ENCODE measurements at regions not wholly inside any gene's neighbourhood (a gene's known extent, or its start where the extent isn't known, plus 50 kb on each side); places are given as distances from the start of the nearest gene placed in this dataset.

DNA sequence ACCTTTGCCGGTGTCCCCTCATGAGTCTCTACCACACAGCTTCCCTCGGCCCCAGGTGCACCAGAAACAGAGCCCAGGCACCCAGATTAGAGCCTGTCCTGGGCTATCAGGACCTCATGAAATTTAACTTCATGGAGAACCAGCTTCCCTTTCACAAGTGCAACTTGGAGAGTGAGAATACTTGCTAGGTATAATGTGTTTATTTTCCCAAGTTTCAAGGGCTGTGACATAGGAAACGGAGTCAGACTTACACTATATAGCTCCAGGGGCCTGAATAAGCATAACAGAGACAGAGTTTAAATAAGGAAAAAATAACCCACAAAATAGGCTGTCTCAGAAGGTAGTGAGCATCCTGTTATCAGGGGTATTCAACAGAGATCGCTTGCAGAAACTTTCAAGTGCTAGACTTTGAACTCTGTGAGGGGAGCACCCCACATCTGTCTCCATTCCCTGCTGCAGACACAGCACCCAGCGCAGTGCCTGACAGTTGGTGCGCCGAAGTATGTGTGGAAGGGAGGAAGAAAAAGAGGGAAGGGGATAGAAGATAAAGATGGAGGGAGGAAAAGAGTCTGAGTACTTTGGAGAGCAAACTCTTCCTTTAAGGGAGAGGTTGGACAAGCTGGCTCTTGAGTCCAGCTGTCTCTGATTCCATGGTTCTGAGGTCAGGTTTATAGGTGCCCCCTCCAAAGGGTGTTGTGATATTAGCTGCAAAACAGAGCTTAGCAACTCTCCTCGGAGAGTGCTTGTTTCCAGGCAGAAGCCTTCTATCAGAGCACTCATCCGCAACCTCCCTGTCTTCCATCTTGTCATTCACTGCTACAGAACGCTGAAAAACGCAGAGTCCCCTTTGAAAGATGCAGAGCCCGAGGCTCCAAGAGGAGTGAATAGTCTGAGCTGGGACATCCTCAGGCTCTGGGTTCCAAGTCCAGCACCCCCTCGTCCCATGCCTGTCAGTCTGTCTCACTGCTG is 84.8 kb downstream of the CPN2 start:
- no peak for DNase-seq (ENCODE audit: low spot score)

DNA sequence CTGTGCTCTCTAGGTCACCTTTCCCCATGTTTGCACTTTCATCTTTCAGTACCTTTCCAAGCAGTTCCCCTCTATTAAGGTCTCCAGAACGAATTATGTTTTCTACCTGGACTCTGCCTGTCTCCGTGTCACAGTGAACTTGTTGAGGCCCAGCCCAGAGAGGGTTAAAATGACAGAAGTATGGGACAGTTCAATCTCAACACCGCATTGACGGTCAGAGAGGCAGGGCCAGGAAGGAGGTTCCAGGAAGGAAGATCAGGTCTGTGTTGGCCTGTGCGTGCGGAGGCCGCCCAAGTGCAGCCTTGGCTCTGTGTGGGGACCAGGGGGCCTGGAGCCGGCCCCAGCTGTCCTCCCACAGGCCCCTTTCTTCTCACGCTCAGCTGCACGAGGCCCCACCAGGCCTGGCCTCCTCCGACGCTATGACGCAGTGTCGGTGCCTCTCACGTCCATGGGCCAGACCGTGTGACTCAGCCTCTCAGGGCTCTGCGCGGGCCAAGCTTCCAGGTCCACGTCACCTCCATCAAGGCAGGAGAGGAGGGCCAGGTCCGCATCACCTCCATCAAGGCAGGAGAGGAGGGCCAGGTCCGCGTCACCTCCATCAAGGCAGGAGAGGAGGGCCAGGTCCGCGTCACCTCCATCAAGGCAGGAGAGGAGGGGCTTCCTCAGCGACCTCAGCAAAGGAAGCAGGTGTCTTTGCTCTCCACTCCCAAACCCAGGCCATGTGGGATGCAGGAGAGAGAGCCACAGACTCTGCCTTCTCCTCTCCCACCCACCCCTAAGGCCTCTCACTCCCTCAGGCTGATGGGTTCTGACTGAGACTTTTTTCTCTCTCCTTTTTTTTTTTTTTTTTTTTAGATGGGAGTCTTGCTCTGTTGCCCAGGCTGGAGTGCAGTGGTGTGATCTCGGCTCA is 83.1 kb downstream of the CPN2 start:
- DNase-seq (ENCODE audit: low spot score), result no peak

DNA sequence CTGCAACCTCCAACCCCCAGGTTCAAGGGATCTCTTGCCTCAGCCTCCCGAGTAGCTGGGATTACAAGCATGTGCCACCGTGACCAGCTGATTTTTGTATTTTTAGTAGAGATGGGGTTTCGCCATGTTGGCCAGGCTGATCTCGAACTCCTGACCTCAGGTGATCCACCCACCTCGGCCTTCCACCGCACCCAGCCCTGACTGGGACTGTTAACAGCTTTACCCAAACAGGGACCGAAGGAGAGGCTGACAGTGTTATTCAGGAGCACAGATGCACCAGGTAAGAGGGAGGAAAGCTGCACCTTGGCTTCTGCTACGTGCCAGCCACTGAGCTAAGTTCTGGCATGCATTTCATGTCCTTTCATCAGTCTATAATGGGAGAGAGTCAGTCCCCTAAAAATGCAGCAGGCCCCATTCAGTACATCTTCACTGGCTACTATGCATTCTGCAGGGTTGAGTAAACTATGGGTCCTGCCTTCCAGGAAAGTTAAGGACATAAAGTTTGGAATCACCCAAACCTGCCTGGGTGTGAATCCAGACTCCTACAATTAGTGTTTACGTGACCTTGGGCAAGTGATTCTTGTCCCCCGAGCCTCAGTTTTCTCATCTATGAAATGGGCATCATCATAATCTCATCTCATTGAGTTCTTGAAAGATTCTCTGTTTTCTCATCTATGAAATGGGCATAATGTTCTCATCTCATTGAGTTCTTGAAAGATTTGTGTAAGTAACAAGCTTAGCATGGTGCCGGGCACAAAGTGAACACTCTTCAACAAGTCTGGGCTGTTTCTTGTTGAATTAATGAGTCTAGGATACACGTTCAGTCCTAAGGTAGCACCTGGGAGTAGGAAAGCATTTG is 82.2 kb downstream of the CPN2 start:
- no peak for DNase-seq (ENCODE audit: low spot score)

DNA sequence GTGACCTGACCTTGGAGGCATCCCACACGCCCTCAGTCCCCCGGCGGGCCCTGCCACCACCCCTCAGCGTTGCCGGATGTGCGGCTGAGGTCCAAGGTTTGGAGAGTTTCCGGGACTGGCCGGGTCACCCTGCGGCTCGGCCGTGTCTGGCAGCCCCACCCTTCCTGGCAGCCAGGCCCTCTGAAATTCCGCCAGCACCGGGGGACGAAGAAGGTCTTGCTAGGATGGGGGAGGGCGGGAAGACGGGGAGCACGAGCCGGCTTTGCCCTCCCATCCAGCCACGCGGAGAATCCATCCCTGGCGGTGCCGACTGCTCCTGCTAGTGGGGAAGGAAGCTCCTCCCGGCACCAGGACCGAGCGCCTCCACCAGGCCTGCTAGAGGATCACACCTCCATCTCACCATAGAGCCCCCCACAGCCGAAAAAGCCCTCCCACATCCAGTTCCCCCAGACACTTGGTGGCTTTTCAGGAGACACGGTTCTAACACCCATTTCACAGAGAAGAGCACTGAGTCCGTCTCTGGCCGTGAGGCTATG is 81.5 kb downstream of the CPN2 start:
- no peak for DNase-seq (ENCODE audit: low spot score)

DNA sequence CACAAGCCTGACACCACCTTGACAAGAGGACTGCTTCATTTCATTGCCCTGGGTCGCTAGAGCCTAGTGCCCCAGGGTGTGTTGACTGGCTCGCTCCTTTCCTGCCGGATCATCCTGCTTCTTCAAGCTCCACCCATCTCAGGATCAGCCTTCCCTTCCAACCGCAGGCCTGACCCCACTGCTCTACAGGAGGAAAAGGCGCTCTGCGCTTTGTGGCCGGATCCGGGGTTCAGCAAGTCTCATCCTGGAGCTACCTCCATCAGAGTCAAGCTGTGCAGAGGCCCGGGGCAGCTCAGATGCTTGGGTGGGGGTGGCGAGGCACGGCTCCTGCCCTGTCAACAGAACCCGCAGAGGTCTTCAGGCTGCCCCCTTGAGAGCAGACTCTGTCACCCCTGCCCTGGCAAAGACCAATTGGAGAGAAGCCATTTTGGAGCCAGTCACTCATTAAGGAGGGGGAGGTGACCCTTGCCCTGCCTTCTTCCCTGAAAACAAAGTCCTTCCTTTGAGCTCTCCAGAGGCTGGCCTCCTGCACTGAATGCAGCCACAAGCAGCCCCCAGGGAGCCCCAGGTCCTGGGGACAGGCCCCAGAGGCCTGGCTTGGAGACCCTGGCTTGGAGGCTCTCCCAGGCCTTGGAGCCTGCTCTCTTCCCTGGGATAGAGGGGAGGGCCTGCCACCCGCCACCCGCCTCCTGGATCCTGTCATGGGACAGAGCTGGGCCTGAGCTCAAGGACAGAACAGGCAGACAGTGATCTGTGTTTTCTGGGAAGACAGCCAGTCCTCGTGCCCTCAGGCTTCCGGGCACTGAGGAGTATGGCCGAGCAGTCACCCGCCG is 80.3 kb downstream of the CPN2 start:
- peak; percentile 93 for DNase-seq (ENCODE audit: low spot score)

DNA sequence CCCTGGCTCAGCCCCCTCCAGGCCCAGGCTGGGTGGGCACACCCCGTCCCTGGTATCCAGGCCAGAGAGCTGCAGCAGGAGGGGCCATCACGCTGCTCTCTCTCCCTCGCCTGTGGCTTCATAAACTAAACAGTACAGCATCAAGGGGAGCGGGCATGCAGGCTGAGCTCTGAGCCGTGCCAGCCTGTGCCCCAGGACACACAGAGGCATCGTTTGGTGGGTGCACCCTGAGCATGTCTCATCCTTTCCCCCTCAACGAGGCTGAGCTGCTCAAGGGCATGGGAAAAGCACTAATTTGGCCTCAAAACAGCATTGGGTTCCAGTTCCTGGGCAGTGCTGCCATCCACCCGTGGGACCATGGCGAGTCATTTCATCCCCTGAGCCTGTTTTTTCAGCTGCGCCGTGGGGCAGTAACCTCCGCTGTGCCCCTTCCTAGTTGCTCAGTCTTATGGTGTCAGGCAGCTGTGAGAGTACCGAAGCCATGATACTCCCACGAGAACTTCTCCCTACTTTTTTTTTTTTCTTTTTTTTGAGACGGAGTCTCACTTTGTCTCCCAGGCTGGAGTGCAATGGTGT is 79.6 kb downstream of the CPN2 start:
- DNase-seq (ENCODE audit: low spot score), result peak; percentile 55

DNA sequence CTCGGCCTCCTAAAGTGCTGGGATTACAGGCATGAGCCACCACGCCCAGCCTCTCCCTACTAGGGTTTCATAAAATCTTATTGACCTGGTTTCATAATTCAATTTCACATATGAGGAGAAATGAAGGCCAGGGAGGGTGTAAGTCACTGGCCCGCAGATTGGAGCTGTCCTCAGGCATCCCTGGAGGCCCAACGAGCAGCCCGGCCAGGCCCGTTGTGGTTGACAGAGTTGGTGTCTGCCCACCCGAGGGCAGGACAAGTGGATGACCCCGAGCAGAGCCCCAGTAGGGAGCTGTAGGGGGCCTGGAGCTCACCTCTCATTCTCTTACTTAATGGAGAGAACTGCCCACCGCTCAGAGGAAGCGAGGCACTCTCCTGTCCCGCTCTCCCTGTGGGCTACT is 78.9 kb downstream of the CPN2 start:
- DNase-seq (ENCODE audit: low spot score), result no peak

DNA sequence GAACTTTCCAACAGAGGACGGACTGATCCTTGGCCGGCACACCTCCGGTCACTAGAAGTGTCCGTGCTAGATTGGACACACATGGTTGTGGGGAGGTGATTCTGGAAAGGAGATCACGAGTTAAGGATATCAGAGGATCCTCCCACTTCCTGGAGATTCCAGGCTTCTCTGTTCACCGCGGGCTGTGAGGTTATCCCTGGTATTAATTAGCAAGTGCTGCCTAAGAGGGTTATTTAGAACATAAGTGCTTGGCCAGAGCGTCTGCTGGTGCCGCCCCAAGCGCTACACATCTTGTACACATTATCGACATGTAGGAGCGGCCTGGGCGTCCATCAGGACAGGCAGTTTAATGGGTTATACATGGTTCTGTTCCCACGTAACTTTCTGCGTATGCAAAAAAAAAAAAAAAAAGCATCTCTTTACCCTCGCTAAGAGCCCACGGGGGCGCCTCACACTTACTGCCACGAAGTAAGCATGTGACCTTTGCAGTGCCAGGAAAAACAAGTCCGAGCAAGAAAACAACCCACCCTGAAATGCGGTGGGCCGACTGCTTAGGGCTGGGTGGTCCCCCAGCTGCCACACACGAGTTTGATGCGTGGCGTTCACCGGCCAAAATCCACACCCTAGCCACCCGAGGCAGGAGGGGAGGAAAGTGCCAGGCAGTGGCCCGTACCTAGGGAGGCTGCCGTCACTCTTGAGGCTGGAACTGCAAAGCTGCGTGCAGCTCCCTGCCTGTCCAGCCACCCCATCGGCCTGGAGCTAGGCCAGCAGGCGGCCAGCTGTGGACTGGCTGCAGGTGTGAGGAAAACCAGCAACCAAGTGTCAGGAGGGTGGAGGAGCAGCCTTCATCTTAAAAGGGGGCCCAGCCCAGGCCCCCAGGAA is 78.0 kb downstream of the CPN2 start:
- no peak for DNase-seq (ENCODE audit: low spot score)

DNA sequence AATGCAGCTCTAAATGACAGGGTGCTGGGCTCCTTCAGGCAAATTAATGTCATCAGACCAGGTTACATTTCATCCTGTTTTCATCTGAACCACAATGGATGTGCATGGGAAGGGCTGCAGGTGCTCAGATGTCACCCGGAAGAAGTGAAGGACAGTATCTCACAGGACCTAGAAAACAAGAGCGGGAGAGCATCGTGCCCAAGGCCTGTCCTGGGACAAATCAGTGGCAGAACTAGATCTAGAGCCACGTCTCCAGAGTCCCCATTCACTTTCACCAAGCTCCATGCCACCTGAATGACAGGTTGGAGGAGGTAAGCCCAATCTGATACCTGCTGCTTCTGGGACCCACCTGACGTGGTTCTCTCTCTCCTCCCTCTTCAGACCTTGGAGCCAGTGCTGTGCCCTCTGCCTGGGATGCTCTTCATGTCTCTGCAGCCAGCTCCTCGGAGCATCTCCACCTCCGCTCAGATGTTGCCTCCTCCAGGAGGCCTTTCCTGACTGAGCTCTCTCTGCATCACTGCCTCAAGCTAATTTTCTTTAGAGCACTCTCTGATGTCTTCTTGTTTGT is 77.3 kb downstream of the CPN2 start:
- DNase-seq (ENCODE audit: low spot score), result no peak

DNA sequence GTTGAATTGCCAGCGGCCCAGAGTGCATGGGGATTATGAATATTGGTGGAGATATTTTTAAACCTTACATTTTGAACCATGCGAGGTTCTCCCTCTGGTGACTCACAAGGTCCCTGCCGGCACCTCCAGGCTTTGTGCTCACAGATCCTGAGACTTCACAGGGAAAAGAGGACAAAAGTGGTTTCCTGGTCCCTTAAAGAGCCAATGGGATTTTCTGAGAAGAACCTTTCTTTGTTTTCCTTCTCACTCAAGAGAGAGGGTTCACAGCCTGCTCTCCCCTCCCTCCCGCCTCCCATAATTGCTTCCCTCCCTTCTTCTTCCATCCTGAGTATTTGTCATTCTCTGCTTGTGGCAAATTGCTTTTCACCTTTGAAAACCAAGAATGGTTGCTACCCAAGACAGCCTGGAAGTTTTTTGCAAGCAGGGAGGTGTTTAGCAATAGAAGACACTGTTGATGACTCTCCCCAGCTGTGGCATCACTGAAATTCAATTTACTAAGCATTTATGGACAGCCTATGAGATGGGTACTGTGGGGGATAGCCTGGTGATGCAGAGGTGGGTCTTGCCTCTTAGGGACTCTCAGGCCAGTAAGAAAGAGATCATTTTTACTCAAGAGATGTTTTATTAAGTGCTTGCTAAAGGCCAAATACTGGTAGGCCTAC is 76.6 kb downstream of the CPN2 start:
- peak; percentile 45 for DNase-seq (ENCODE audit: low spot score)

DNA sequence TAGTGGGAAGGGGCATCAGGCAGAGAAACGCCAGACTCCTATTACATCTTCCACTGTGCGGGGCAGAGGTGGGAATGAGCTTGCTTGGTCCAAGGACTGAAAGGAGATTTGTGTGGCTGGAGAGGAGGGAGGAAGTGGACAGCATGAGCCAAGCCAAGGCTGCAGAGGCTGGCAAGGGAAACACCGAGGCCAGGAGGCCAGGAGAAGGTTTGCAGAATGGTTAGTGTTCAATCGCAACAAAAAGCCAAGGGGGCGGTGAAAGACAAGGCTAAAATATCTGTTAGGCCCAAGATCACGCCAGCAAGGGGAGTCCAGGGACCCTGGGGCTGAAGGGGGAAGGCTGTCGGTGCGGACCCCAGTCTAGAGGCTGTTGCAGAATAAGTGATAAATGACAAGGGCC is 75.8 kb downstream of the CPN2 start:
- DNase-seq (ENCODE audit: low spot score), result no peak

DNA sequence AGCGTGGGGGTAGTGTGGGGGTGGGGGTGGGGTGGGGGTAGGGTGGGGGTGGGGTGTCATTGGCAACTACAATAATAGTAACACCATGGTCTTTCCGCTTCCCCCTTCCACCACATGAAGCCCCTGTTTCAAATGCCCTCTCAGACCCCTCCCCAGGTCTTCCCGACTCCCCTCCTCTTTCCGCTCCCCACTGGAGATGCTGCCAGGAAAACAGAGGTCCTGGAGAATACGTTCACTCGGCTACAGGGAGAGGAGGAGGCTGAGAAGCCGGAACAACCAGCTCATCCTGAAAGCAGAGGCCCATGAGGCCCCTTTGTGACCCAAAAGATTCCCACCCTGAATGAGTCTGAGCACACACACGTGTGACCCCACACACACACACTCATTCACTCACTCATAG is 75.4 kb downstream of the CPN2 start:
- DNase-seq (ENCODE audit: low spot score), result no peak

DNA sequence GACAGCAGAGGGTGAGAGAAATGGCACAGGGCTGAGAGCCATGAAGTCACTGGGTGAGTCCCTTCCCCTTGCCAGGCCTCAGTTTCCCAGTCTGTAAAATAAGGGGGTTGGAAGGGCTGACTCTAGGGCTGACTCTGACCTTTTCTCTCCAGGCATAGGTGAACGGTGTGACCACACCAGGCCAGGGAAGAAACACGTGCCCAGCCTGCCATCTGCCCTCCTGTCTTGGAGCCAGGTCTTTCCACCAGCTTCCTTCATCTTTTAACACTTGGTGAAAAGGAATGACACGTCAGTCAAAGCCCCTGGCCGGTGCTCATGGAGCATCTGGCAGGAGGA is 74.4 kb downstream of the CPN2 start:
- DNase-seq (ENCODE audit: low spot score), result no peak

DNA sequence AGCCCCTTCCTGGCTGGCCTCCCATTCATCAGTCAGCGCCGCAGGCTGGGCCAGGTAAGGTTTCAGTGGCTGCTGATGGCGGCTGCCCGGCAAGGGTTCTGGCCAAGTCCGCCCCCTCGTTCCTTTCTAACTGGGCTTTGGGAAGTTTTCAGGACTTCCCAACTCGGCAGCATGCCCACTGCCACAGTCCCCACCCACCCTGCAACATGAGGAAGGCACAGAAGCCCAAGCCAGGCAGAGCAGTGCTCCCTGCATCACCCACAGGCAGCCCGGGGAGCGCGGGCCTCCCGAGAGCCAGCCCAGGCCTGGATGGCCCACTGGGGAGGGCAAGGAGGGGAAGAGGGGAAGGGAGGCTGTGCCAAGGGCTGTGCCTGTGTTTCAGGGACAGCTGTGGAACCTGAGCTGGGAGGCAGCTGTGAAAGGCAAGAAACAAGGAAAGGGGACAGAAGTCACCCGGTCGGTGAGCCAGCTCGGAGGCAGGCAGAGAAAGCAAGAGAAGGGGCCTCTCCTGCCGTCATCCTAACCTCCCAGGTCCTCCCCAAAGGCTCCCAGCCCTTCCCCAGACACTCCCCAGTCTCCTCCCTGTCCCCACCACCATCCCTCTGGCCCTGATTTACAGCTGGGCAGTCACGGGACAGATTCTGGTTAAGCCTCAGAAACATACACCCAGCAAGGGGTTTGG is 73.9 kb downstream of the CPN2 start:
- DNase-seq (ENCODE audit: low spot score), result peak; percentile 64

DNA sequence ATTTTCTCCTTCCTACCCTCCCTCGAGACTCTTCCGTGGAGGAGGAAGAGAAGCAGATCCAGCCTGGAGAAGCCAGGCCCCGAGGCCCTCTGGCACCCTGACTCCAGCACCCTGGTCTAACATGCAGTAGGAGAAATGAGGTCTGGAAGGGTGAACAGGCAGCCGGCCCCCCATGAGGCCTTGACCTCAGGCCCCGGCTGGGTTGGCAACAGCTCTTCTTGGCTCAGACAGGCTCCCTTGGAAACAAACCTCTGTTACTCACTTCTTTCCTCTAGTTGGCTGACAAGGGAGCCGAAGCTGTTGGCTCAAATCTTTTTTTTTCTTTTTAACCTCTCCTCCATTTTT is 73.4 kb downstream of the CPN2 start:
- DNase-seq (ENCODE audit: low spot score), result peak; percentile 51

DNA sequence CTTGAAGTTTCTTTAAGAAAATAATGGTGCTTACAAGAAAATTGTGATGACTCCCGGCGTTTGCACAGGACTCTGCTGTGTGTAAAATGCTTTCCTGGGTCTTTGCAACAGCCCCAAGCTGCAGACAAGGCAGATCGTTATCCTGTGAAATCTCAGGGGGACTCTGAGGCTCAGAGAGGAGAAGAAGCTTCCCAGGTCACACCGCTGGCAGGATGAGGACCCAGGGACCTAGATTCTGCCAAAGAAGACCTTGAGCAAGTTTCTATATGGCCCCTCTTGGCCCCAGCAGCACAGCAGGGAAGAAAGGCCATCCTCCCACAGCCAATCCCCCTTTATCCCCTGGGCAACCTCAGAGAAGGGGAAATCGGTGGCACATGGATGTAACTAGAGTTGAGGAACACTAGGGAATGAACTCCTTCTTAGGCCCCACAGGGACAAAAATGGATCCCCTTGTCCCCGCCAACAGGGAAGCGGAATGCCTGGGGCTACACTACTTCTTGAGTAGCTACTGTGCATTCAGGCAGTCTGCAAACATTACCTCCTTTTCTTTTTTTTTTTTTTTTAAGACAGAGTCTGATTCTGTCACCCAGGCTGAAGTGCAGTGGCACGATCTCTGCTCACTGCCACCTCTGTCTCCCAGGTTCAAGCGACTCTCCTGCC is 72.8 kb downstream of the CPN2 start:
- no peak for DNase-seq (ENCODE audit: low spot score)

DNA sequence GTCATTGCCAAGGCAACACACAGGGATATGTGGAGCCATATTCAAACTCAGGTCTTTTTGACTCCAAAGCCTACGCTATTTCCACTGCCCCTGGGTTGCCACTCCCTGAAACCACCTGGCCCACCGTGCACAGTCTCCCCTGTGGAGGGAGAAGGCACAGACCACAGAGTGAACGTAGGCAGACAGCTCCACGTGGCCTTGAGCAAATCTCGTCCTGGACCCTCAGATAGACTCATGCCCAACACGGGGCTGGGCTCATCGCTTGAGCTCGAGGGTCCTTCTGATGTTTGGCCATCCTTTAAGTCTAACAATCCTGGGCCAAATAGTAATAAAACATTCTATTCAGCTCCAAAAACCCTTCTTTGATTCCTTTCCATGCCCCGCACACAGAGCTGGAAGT is 72.0 kb downstream of the CPN2 start:
- no peak for DNase-seq (ENCODE audit: low spot score)
